Activated T-cell treated with anti-CD3 and anti-CD28 coated beads, Interleukin-2, amount 50 U/mL, for 4 hours (primary cell): ENCODE measurements at regions not wholly inside any gene's neighbourhood (a gene's known extent, or its start where the extent isn't known, plus 50 kb on each side); places are given as distances from the start of the nearest gene placed in this dataset.

Experiments
- ATAC-seq, 2 donors: fragments of 200-7000 bp; cut with Tn5 transposase; one replicate each; pipeline ENCODE4 v1.10.0; 2021
- DNase-seq: peaks from one replicate; pipeline ENCODE4 v3.0.0-alpha.2; 2020
- H3K27me3 Mint-ChIP-seq: one replicate; pipeline ENCODE4 v1.8.0; 2021; ENCODE audit warnings: low read depth, mixed read lengths
- H3K36me3 Mint-ChIP-seq: one replicate; pipeline ENCODE4 v1.8.0; 2022; ENCODE audit warnings: mixed read lengths; ENCODE audit not compliant: insufficient read depth
- H3K4me1 Mint-ChIP-seq: one replicate; pipeline ENCODE4 v1.8.0; 2021; ENCODE audit warnings: low read depth, mixed read lengths
- H3K4me3 Mint-ChIP-seq: one replicate; pipeline ENCODE4 v1.8.0; 2021; ENCODE audit warnings: mild to moderate bottlenecking, moderate library complexity, mixed read lengths
- H3K9me3 Mint-ChIP-seq: one replicate; pipeline ENCODE4 v1.8.0; 2021; ENCODE audit warnings: mixed read lengths

GRCh38 chr4:163790231-163790630 lies 295.7 kb downstream of the TMA16 start:
- Mint-ChIP-seq H3K9me3 (no peaks in the 10 kb centered on the region), H3K4me1 (no peaks in the 10 kb centered on the region), H3K4me3 (no peak overlapping the region), H3K36me3 (no peaks in the 10 kb centered on the region), H3K27me3 (peaks cover 3% of the 10 kb centered on the region)
- ATAC-seq: no peak
- no peak for DNase-seq

- Mint-ChIP-seq H3K36me3 (no peaks in the 10 kb centered on the region), H3K4me3 (no peak overlapping the region), H3K27me3 (no peaks in the 10 kb centered on the region), H3K4me1 (no peaks in the 10 kb centered on the region), H3K9me3 (no peaks in the 10 kb centered on the region)
- ATAC-seq (no peak), DNase-seq (no peak)
These were observed 301.4 kb downstream of the TMA16 start for GRCh38 chr4:163795885-163796284.

GRCh38 chr4:163804001-163804400 lies 309.5 kb downstream of the TMA16 start:
- no peak overlapping the region for H3K4me3 Mint-ChIP-seq
- ATAC-seq: no peak
- no peaks in the 10 kb centered on the region for H3K27me3 Mint-ChIP-seq
- no peaks in the 10 kb centered on the region for H3K36me3 Mint-ChIP-seq
- H3K4me1 Mint-ChIP-seq: no peaks in the 10 kb centered on the region
- no peaks in the 10 kb centered on the region for H3K9me3 Mint-ChIP-seq
- DNase-seq: no peak

- DNase-seq (no peak), ATAC-seq (no peak)
- no peaks in the 10 kb centered on the region for H3K36me3 Mint-ChIP-seq
- no peak overlapping the region for H3K4me3 Mint-ChIP-seq
- H3K27me3 Mint-ChIP-seq: no peaks in the 10 kb centered on the region
- no peaks in the 10 kb centered on the region for H3K4me1 Mint-ChIP-seq
- H3K9me3 Mint-ChIP-seq: no peaks in the 10 kb centered on the region
These were observed 312.2 kb downstream of the TMA16 start for GRCh38 chr4:163806653-163807052.

- no peaks in the 10 kb centered on the region for H3K9me3 Mint-ChIP-seq
- peaks cover 2% of the 10 kb centered on the region for H3K27me3 Mint-ChIP-seq
- no peaks in the 10 kb centered on the region for H3K36me3 Mint-ChIP-seq
- DNase-seq (no peak), ATAC-seq (no peak)
- no peak overlapping the region for H3K4me3 Mint-ChIP-seq
- H3K4me1 Mint-ChIP-seq: no peaks in the 10 kb centered on the region
These were observed 313.5 kb downstream of the TMA16 start for GRCh38 chr4:163808011-163808410.

GRCh38 chr4:163810755-163811154 lies 316.3 kb downstream of the TMA16 start:
- ATAC-seq (no peak), DNase-seq (no peak)
- Mint-ChIP-seq H3K36me3 (no peaks in the 10 kb centered on the region), H3K4me3 (no peak overlapping the region), H3K9me3 (no peaks in the 10 kb centered on the region), H3K27me3 (peaks cover 2% of the 10 kb centered on the region), H3K4me1 (no peaks in the 10 kb centered on the region)

GRCh38 chr4:163815776-163816175 lies 321.3 kb downstream of the TMA16 start:
- H3K9me3 Mint-ChIP-seq: no peaks in the 10 kb centered on the region
- ATAC-seq (no peak), DNase-seq (no peak)
- peaks cover 2% of the 10 kb centered on the region for H3K27me3 Mint-ChIP-seq
- H3K4me3 Mint-ChIP-seq: no peak overlapping the region
- no peaks in the 10 kb centered on the region for H3K4me1 Mint-ChIP-seq
- no peaks in the 10 kb centered on the region for H3K36me3 Mint-ChIP-seq

- no peak for DNase-seq
- ATAC-seq: no peak
- H3K9me3 Mint-ChIP-seq: no peaks in the 10 kb centered on the region
- H3K27me3 Mint-ChIP-seq: peaks cover 2% of the 10 kb centered on the region
- H3K36me3 Mint-ChIP-seq: no peaks in the 10 kb centered on the region
- no peak overlapping the region for H3K4me3 Mint-ChIP-seq
- H3K4me1 Mint-ChIP-seq: no peaks in the 10 kb centered on the region
These were observed 322.0 kb downstream of the TMA16 start for GRCh38 chr4:163816494-163816893.

- ATAC-seq (no peak), DNase-seq (no peak)
- no peak overlapping the region for H3K4me3 Mint-ChIP-seq
- no peaks in the 10 kb centered on the region for H3K9me3 Mint-ChIP-seq
- no peaks in the 10 kb centered on the region for H3K36me3 Mint-ChIP-seq
- no peaks in the 10 kb centered on the region for H3K4me1 Mint-ChIP-seq
- H3K27me3 Mint-ChIP-seq: no peaks in the 10 kb centered on the region
These were observed 324.2 kb downstream of the TMA16 start for GRCh38 chr4:163818673-163819072.

GRCh38 chr4:163833669-163834068 lies 339.2 kb downstream of the TMA16 start:
- Mint-ChIP-seq H3K36me3 (no peaks in the 10 kb centered on the region), H3K4me3 (no peak overlapping the region), H3K4me1 (no peaks in the 10 kb centered on the region), H3K9me3 (no peaks in the 10 kb centered on the region), H3K27me3 (no peaks in the 10 kb centered on the region)
- ATAC-seq (no peak), DNase-seq (no peak)

GRCh38 chr4:163846008-163846407 lies 351.5 kb downstream of the TMA16 start:
- ATAC-seq (no peak), DNase-seq (no peak)
- Mint-ChIP-seq H3K9me3 (no peaks in the 10 kb centered on the region), H3K4me3 (no peak overlapping the region), H3K27me3 (no peaks in the 10 kb centered on the region), H3K36me3 (no peaks in the 10 kb centered on the region), H3K4me1 (no peaks in the 10 kb centered on the region)

GRCh38 chr4:163852246-163852645 lies 357.8 kb downstream of the TMA16 start:
- Mint-ChIP-seq H3K4me1 (no peaks in the 10 kb centered on the region), H3K27me3 (no peaks in the 10 kb centered on the region), H3K4me3 (no peak overlapping the region), H3K36me3 (no peaks in the 10 kb centered on the region), H3K9me3 (no peaks in the 10 kb centered on the region)
- ATAC-seq (no peak), DNase-seq (no peak)

GRCh38 chr4:163857903-163858302 lies 363.4 kb downstream of the TMA16 start:
- DNase-seq (no peak), ATAC-seq (no peak)
- Mint-ChIP-seq H3K4me1 (no peaks in the 10 kb centered on the region), H3K36me3 (no peaks in the 10 kb centered on the region), H3K27me3 (no peaks in the 10 kb centered on the region), H3K9me3 (no peaks in the 10 kb centered on the region), H3K4me3 (no peak overlapping the region)

- no peaks in the 10 kb centered on the region for H3K36me3 Mint-ChIP-seq
- no peak overlapping the region for H3K4me3 Mint-ChIP-seq
- no peaks in the 10 kb centered on the region for H3K27me3 Mint-ChIP-seq
- DNase-seq (no peak), ATAC-seq (no peak)
- no peaks in the 10 kb centered on the region for H3K9me3 Mint-ChIP-seq
- H3K4me1 Mint-ChIP-seq: no peaks in the 10 kb centered on the region
These were observed 364.0 kb downstream of the TMA16 start for GRCh38 chr4:163858515-163858914.

GRCh38 chr4:163863082-163863481 lies 368.6 kb downstream of the TMA16 start:
- DNase-seq (no peak), ATAC-seq (no peak)
- H3K36me3 Mint-ChIP-seq: no peaks in the 10 kb centered on the region
- H3K4me1 Mint-ChIP-seq: no peaks in the 10 kb centered on the region
- no peaks in the 10 kb centered on the region for H3K9me3 Mint-ChIP-seq
- no peaks in the 10 kb centered on the region for H3K27me3 Mint-ChIP-seq
- H3K4me3 Mint-ChIP-seq: no peak overlapping the region

- no peaks in the 10 kb centered on the region for H3K27me3 Mint-ChIP-seq
These were observed 370.5 kb downstream of the TMA16 start for GRCh38 chr4:163865010-163865409.

More at GRCh38 chr4:163865010-163865409, 370.5 kb downstream of the TMA16 start:
- H3K36me3 Mint-ChIP-seq: no peaks in the 10 kb centered on the region
- no peaks in the 10 kb centered on the region for H3K4me1 Mint-ChIP-seq
- H3K4me3 Mint-ChIP-seq: no peak overlapping the region
- H3K9me3 Mint-ChIP-seq: no peaks in the 10 kb centered on the region
- DNase-seq: no peak
- no peak for ATAC-seq
